CD4-positive, alpha-beta T cell treated with Interleukin-17A for 1 hour (primary cell): ENCODE measurements at regions not wholly inside any gene's neighbourhood (a gene's known extent, or its start where the extent isn't known, plus 50 kb on each side); places are given as distances from the start of the nearest gene placed in this dataset.

Source experiments
- DNase-seq: peaks from one replicate; pipeline ENCODE4 v3.0.0-alpha.2; 2020

- DNase-seq, result no peak
These were observed 239.5 kb downstream of the EFNB2 start for GRCh38 chr13:106295971-106296370.

GRCh38 chr13:106291006-106291405 is 244.5 kb downstream of the EFNB2 start:
- DNase-seq, result no peak

- DNase-seq, result no peak
These were observed 248.1 kb downstream of the EFNB2 start for GRCh38 chr13:106287351-106287750.

GRCh38 chr13:106286811-106287210 is 248.7 kb downstream of the EFNB2 start:
- DNase-seq, result no peak

- DNase-seq, result no peak
These were observed 251.1 kb downstream of the EFNB2 start for GRCh38 chr13:106284358-106284757.

- no peak for DNase-seq
These were observed 254.0 kb downstream of the EFNB2 start for GRCh38 chr13:106281426-106281825.

GRCh38 chr13:106277484-106278154 is 257.8 kb downstream of the EFNB2 start:
- no peak for DNase-seq

- DNase-seq, result no peak
These were observed 258.6 kb downstream of the EFNB2 start for GRCh38 chr13:106276876-106277275.

GRCh38 chr13:106275446-106276032 is 259.9 kb downstream of the EFNB2 start:
- no peak for DNase-seq

GRCh38 chr13:106274551-106275203 is 260.8 kb downstream of the EFNB2 start:
- no peak for DNase-seq

GRCh38 chr13:106263801-106264200 is 271.7 kb downstream of the EFNB2 start:
- no peak for DNase-seq

GRCh38 chr13:106262886-106263285 is 272.6 kb downstream of the EFNB2 start:
- no peak for DNase-seq

GRCh38 chr13:106261450-106261849 is 274.0 kb downstream of the EFNB2 start:
- DNase-seq, result no peak

- DNase-seq, result no peak
These were observed 275.1 kb downstream of the EFNB2 start for GRCh38 chr13:106260352-106260751.

- no peak for DNase-seq
These were observed 275.5 kb downstream of the EFNB2 start for GRCh38 chr13:106259928-106260327.

GRCh38 chr13:106246666-106247188 is 288.7 kb downstream of the EFNB2 start:
- DNase-seq, result no peak

- no peak for DNase-seq
These were observed 289.2 kb downstream of the EFNB2 start for GRCh38 chr13:106246242-106246641.

GRCh38 chr13:106243011-106243565 is 292.4 kb downstream of the EFNB2 start:
- no peak for DNase-seq

GRCh38 chr13:106241974-106242953 is 293.2 kb downstream of the EFNB2 start:
- DNase-seq, result no peak

GRCh38 chr13:106238690-106239089 is 296.8 kb downstream of the EFNB2 start:
- DNase-seq, result no peak

- no peak for DNase-seq
These were observed 300.8 kb downstream of the EFNB2 start for GRCh38 chr13:106234636-106235035.

- no peak for DNase-seq
These were observed 302.2 kb downstream of the EFNB2 start for GRCh38 chr13:106233134-106233735.
